Stimulated activated CD8-positive, alpha-beta memory T cell treated with anti-CD3 and anti-CD28 coated beads, Interleukin-7, amount 100 ng/mL, for 24 hours (primary cell): ENCODE measurements at regions not wholly inside any gene's neighbourhood (a gene's known extent, or its start where the extent isn't known, plus 50 kb on each side); places are given as distances from the start of the nearest gene placed in this dataset.

Experiments
- DNase-seq: peaks from one replicate; pipeline ENCODE4 v3.0.0-alpha.2; 2020; ENCODE audit warnings: low read depth

GRCh38 chr4:81546777-81547176 lies 75.1 kb upstream of the RASGEF1B start:
- no peak for DNase-seq

GRCh38 chr4:81541161-81541945 lies 69.6 kb upstream of the RASGEF1B start:
- DNase-seq, result no peak

GRCh38 chr4:81538716-81539427 lies 67.2 kb upstream of the RASGEF1B start:
- DNase-seq, result no peak

- no peak for DNase-seq
Measured at GRCh38 chr4:81531410-81531809, 59.7 kb upstream of the RASGEF1B start.

GRCh38 chr4:81528979-81529378 lies 57.3 kb upstream of the RASGEF1B start:
- DNase-seq, result no peak

GRCh38 chr4:81528200-81528599 lies 56.5 kb upstream of the RASGEF1B start:
- DNase-seq, result no peak

- no peak for DNase-seq
Measured at GRCh38 chr4:81527709-81528108, 56.0 kb upstream of the RASGEF1B start.

GRCh38 chr4:81527115-81527514 lies 55.4 kb upstream of the RASGEF1B start:
- no peak for DNase-seq

GRCh38 chr4:81526706-81527105 lies 55.0 kb upstream of the RASGEF1B start:
- DNase-seq, result no peak

- DNase-seq, result no peak
Measured at GRCh38 chr4:81523672-81524327, 52.1 kb upstream of the RASGEF1B start.

- no peak for DNase-seq
Measured at GRCh38 chr4:81522711-81523110, 51.0 kb upstream of the RASGEF1B start.

- DNase-seq, result no peak
Measured at GRCh38 chr4:81521708-81522107, 50.0 kb upstream of the RASGEF1B start.
